ENCODE measurements at regions not wholly inside any gene's neighbourhood (a gene's known extent, or its start where the extent isn't known, plus 50 kb on each side); places are given as distances from the start of the nearest gene placed in this dataset.

DNA sequence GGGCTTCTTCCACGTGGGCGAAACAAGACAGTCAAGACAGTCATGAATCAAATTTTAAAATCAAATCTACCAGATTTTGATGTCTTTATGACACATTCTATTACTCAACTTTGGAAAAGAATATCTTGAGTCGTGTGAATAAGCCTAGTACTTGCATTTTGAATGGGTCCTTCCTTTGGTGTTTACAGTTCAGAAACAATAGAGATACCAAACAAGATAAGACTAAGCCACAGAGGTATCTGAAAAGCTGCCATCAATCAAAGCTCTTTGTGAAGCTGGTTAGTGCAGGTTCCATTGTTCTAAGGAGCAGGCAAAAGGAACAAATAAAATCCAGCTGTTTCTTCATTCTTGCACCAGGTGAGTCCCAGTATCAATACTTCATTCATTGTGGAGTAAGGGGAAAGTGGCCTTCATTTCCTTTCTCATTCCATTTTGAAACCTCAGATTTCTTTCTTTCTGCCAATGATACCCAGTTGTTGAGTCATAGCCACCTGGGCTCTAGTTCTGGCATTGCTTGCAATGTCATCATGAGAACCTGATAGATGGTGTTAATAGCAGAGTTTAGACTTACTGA lies 151.7 kb upstream of the L3MBTL4 start:
- no peak for TF ChIP-seq POLR2A (IDR thresholded peaks at IDR 0.05; ENCODE audit: extremely low read depth, insufficient read length)
- TF ChIP-seq, protein P1, sequence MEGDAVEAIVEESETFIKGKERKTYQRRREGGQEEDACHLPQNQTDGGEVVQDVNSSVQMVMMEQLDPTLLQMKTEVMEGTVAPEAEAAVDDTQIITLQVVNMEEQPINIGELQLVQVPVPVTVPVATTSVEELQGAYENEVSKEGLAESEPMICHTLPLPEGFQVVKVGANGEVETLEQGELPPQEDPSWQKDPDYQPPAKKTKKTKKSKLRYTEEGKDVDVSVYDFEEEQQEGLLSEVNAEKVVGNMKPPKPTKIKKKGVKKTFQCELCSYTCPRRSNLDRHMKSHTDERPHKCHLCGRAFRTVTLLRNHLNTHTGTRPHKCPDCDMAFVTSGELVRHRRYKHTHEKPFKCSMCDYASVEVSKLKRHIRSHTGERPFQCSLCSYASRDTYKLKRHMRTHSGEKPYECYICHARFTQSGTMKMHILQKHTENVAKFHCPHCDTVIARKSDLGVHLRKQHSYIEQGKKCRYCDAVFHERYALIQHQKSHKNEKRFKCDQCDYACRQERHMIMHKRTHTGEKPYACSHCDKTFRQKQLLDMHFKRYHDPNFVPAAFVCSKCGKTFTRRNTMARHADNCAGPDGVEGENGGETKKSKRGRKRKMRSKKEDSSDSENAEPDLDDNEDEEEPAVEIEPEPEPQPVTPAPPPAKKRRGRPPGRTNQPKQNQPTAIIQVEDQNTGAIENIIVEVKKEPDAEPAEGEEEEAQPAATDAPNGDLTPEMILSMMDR (IDR thresholded peaks at IDR 0.05; ENCODE audit: low read depth, low read length), result no peak
- TF ChIP-seq, protein P2, sequence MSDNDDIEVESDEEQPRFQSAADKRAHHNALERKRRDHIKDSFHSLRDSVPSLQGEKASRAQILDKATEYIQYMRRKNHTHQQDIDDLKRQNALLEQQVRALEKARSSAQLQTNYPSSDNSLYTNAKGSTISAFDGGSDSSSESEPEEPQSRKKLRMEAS (IDR thresholded peaks at IDR 0.05; ENCODE audit: low read depth, low read length), result no peak
